Thyroid gland (tissue), 4 donors: ENCODE measurements at regions not wholly inside any gene's neighbourhood (a gene's known extent, or its start where the extent isn't known, plus 50 kb on each side); places are given as distances from the start of the nearest gene placed in this dataset.

Source experiments
- DNase-seq, 2 donors: peaks; one replicate each; pipeline ENCODE4 v3.0.0-alpha.2; 2019
- H3K27ac ChIP-seq, 3 donors: fragments of 200-600 bp; sonication (generic); 1 replicate in 2 of 3; 2 replicates in 1 of 3; pipeline ENCODE4 v1.5.1; 2016 to 2019; ENCODE audit warnings: mild to moderate bottlenecking in 1 of 3, moderate library complexity in 1 of 3
- H3K27me3 ChIP-seq: fragments of 200-600 bp; sonication (generic); one replicate; pipeline ENCODE4 v1.5.1; 2019
- H3K36me3 ChIP-seq, 2 donors: fragments of 200-600 bp; sonication (generic); one replicate each; pipeline ENCODE4 v1.5.1; 2016 to 2019
- H3K4me1 ChIP-seq, 2 donors: fragments of 200-600 bp; sonication (generic); one replicate each; pipeline ENCODE4 v1.5.1; 2017 to 2019
- H3K4me3 ChIP-seq, 3 donors: fragments of 200-600 bp; sonication (generic); replicated peaks in 1 of 3; 1 replicate in 2 of 3; 2 replicates in 1 of 3; pipeline ENCODE4 v1.5.1; 2016; ENCODE audit warnings: mild to moderate bottlenecking in 1 of 3
- H3K9me3 ChIP-seq: fragments of 200-600 bp; sonication (generic); one replicate; pipeline ENCODE4 v1.5.1; 2017
- POLR2A ChIP-seq, 2 donors: fragments of 450-650 bp; IDR thresholded peaks; one replicate each; pipeline ENCODE4 v1.6.1; 2017; ENCODE audit warnings: antibody characterized with exemption in 2 of 2, mild to moderate bottlenecking in 2 of 2, moderate library complexity in 1 of 2
- WGBS, 2 donors: methylation state at CpG; one replicate each; pipeline ENCODE4 v1.1.5; 2017; 5-methylcytosine and 5-hydroxymethylcytosine counted together
- intact Hi-C: fragments of 100-400 bp; cut with DNase I; formaldehyde crosslinking; loops from one replicate; pipeline ENCODE4 v1.15.1; 2023
- TF ChIP-seq, protein P1 (sequence below), 6 experiments: fragments of 200-600 bp in 3 of 6; fragments of 450-650 bp in 3 of 6; sonication (generic) in 3 of 6; IDR thresholded peaks; one replicate each; pipeline ENCODE4 v1.5.1; 2016 to 2019; ENCODE audit warnings: antibody characterized with exemption in 6 of 6, mild to moderate bottlenecking in 2 of 6, inconsistent platforms in 1 of 6, moderate library complexity in 1 of 6

DNA sequence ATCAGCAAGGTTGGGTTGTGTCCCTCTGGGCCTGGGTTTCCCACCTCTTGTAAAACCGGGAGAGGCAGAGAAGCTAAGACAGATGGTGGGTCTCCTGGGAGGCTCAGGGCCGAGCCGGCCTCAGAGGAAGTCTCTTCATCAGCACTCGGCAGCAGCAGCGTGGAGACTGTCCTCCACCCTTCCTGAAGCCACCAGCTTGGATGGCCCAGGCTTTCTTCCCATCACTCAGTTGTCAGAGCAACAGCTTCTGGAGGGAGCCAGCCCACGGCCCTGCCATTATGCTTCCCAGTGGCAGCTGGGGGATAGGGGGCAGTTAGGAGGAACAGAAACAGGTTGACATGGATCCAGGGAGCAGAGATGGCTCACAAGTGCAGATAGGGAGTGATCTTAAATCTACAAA, 191.0 kb downstream of the KATNAL1 start:
- DNase-seq: no peak
- intact Hi-C loops: loop anchor here (10.0 kb wide), 1 partner anchor 262 kb away; the partner anchor contains the start of gene UBL3
- H3K4me1 ChIP-seq: peaks cover 25 to 32% of the 10 kb centered on the region in 2 donors
- H3K27ac ChIP-seq: no peak overlapping the region
- no peak overlapping the region for H3K4me3 ChIP-seq
- no peaks in the 10 kb centered on the region for H3K36me3 ChIP-seq
- WGBS, 2 donors: 46 to 77% methylated on average over 6 of the region's 6 CpGs
- H3K9me3 ChIP-seq: no peaks in the 10 kb centered on the region
- H3K27me3 ChIP-seq: no peaks in the 10 kb centered on the region
- TF ChIP-seq, protein P1, sequence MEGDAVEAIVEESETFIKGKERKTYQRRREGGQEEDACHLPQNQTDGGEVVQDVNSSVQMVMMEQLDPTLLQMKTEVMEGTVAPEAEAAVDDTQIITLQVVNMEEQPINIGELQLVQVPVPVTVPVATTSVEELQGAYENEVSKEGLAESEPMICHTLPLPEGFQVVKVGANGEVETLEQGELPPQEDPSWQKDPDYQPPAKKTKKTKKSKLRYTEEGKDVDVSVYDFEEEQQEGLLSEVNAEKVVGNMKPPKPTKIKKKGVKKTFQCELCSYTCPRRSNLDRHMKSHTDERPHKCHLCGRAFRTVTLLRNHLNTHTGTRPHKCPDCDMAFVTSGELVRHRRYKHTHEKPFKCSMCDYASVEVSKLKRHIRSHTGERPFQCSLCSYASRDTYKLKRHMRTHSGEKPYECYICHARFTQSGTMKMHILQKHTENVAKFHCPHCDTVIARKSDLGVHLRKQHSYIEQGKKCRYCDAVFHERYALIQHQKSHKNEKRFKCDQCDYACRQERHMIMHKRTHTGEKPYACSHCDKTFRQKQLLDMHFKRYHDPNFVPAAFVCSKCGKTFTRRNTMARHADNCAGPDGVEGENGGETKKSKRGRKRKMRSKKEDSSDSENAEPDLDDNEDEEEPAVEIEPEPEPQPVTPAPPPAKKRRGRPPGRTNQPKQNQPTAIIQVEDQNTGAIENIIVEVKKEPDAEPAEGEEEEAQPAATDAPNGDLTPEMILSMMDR (IDR thresholded peaks at IDR 0.05): no peak
- TF ChIP-seq POLR2A (IDR thresholded peaks at IDR 0.05): no peak

- TF ChIP-seq POLR2A (IDR thresholded peaks at IDR 0.05): no peak
- TF ChIP-seq, protein P1 (IDR thresholded peaks at IDR 0.05): peak in 2 of 6 experiments; percentile 7 to 84
- peaks cover 25 to 32% of the 10 kb centered on the region in 2 donors for H3K4me1 ChIP-seq
- H3K4me3 ChIP-seq: peak overlapping the region in 2 of 3 donors; percentile 38 to 48
- no peaks in the 10 kb centered on the region for H3K27me3 ChIP-seq
- DNase-seq: no peak
- no peaks in the 10 kb centered on the region for H3K9me3 ChIP-seq
- no peaks in the 10 kb centered on the region for H3K36me3 ChIP-seq
- intact Hi-C loops: loop anchor here (10.0 kb wide), 1 partner anchor 260 kb away; the partner anchor contains the start of gene UBL3
- H3K27ac ChIP-seq: peak overlapping the region in 2 of 3 donors; percentile 79 to 84
- WGBS, 2 donors: 9 to 10% methylated on average over 9 of the region's 9 CpGs
Observed at GRCh38 chr13:30115257-30115600, 192.1 kb downstream of the KATNAL1 start.

DNA sequence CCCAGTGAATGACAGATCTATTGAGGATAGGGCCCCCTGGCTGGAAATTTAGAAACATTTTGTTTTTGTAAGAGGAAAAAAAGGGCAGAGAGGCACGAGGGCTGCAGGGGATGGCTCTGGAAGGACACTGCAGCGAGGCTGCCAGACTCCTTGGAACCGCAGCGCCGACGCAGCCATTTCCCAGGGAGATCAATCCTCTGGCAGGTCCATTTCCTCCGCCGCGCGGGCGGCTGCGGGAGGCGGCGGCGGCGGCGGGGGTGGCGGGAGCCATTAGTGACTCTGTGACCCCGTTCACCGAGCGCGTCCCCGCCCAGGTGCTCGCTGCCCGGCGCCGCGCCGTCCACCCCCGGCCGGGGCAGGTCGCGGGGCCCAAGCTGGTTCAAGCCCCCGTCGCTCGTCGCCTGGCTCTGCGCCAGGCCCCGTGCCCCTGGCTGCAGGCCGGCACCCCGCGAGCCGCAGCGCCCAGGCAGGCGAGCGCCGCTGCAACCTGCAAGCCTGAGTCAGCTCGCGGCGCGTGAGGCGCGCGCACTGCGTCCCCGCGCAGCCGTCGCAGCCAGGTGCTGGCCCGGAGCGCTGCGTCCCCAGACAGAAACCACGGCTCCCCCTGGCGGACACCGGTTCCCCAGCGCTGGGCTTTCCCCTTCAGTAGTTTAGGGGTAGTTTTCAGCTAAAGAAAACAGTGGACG, 192.6 kb downstream of the KATNAL1 start:
- peak; percentile 90 to 91 for DNase-seq
- intact Hi-C loops: loop anchor here (5.0 to 10.0 kb wide), 4 partner anchors 260 to 602 kb away; partner anchors contain the start of gene UBL3
- Histone ChIP-seq H3K9me3 (no peaks in the 10 kb centered on the region), H3K4me1 (peaks cover 22 to 28% of the 10 kb centered on the region in 2 donors), H3K4me3 (peak overlapping the region in 2 of 3 donors; percentile 38 to 48), H3K27ac (peak overlapping the region; percentile 43 to 84 (median 79)), H3K27me3 (no peaks in the 10 kb centered on the region), H3K36me3 (no peaks in the 10 kb centered on the region)
- TF ChIP-seq POLR2A (IDR thresholded peaks at IDR 0.05): peak; percentile 31 to 70
- TF ChIP-seq, protein P1 (IDR thresholded peaks at IDR 0.05): peak in 5 of 6 experiments; percentile 74 to 89 (median 87)
- 0 to 1% methylated on average over 14 to 32 of the region's 67 CpGs for WGBS, 2 donors

GRCh38 chr13:30113983-30114570, 193.3 kb downstream of the KATNAL1 start:
- Histone ChIP-seq H3K27ac (peak overlapping the region; percentile 43 to 84 (median 79)), H3K36me3 (no peaks in the 10 kb centered on the region), H3K4me3 (peak overlapping the region in 1 of 3 donors; percentile 48), H3K27me3 (no peaks in the 10 kb centered on the region), H3K4me1 (peaks cover 16 to 22% of the 10 kb centered on the region in 2 donors), H3K9me3 (no peaks in the 10 kb centered on the region)
- DNase-seq: peak; percentile 58 to 62
- TF ChIP-seq, protein P1 (IDR thresholded peaks at IDR 0.05): peak in 1 of 6 experiments; percentile 11
- TF ChIP-seq POLR2A (IDR thresholded peaks at IDR 0.05): no peak
- 35 to 42% methylated on average over 14 to 15 of the region's 15 CpGs for WGBS, 2 donors
- intact Hi-C loops: loop anchor here (5.0 to 10.0 kb wide), 4 partner anchors 259 to 602 kb away; partner anchors contain the start of gene UBL3

DNA sequence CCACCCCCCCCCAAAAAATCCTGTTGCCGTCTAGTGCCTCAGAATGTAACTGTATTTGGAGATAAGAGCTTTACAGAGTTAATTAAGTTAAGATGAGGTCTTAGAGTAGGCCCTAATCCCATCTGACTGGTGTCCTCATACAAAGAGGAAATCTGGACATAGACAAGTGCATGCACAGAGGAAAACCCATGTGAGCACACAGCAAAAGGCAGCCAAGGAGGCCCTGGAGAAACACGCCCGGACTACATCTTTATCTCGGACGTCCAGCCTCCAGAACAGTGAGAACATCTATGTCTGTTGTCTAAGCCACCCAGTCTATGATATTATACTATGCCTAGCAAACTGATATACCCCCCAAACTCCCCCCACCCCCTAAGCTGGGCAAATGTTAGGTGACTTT, 193.8 kb downstream of the KATNAL1 start:
- intact Hi-C loops: loop anchor here (5.0 to 10.0 kb wide), 4 partner anchors 259 to 601 kb away; partner anchors contain the start of gene UBL3

More for the DNA sequence above, 193.8 kb downstream of the KATNAL1 start:
- peaks cover 16 to 21% of the 10 kb centered on the region in 2 donors for H3K4me1 ChIP-seq
- no peaks in the 10 kb centered on the region for H3K27me3 ChIP-seq
- TF ChIP-seq POLR2A (IDR thresholded peaks at IDR 0.05): no peak
- TF ChIP-seq, protein P1 (IDR thresholded peaks at IDR 0.05): no peak
- H3K27ac ChIP-seq: peak overlapping the region; percentile 43 to 84 (median 79)
- 72 to 79% methylated on average over 5 of the region's 5 CpGs for WGBS, 2 donors
- no peaks in the 10 kb centered on the region for H3K9me3 ChIP-seq
- H3K36me3 ChIP-seq: no peaks in the 10 kb centered on the region
- DNase-seq: no peak
- H3K4me3 ChIP-seq: no peak overlapping the region
